ENCODE measurements at regions not wholly inside any gene's neighbourhood (a gene's known extent, or its start where the extent isn't known, plus 50 kb on each side); places are given as distances from the start of the nearest gene placed in this dataset.

GRCh38 chr5:81854915-81855314 is 104.0 kb upstream of the SSBP2 start:
- TF ChIP-seq CTCF (conservative IDR thresholded peaks at IDR 0.05; ENCODE audit: low read length) (no peak), EZH2phosphoT487 (IDR thresholded peaks at IDR 0.05; ENCODE audit: borderline replicate concordance, low read depth, low read length) (no peak)
